Heart left ventricle (tissue), 13 donors: ENCODE measurements at regions not wholly inside any gene's neighbourhood (a gene's known extent, or its start where the extent isn't known, plus 50 kb on each side); places are given as distances from the start of the nearest gene placed in this dataset.

Experiments used
- CTCF ChIP-seq, 12 donors: fragments of 200-600 bp; sonication (generic) in 4 of 12; IDR thresholded peaks; one replicate each; pipeline versions ENCODE4 v1.5.0 to v1.8.0; 2018 to 2022; ENCODE audit warnings: antibody characterized with exemption in 12 of 12, mild to moderate bottlenecking in 5 of 12
- POLR2A ChIP-seq, 2 donors: fragments of 450-650 bp; IDR thresholded peaks; one replicate each; pipeline ENCODE4 v1.6.1; 2017; ENCODE audit warnings: antibody characterized with exemption in 2 of 2, mild to moderate bottlenecking in 2 of 2, moderate library complexity in 2 of 2
- donor health status: ischemic (EF 13 %, LVEDD 7.1; RV severe dilation, severe dysfunction).
- donor health status: DM: no; HTN: yes; CAD: no.
- donor health status: DM: no; HTN: no; CAD: no.
- donor health status: ischemic (EF 25% LVEDD 6.9; RV normal size, moderate dysfunction).
- donor health status: ischemic (EF 25% LVEDD 5.7; RV mildly dilated, moderate dysfunction).
- donor health status: ischemic (EF 35%, LVEDD 5.7; RV mildly dilated, moderate dysfunction).
- donor health status: nonischemic (EF 11% LVEDD 7.7; RV severe dilation, severe dysfunction).
- donor health status: DM: yes; HTN: yes; CAD: no.
- donor health status: PGD.
- donor health status: ischemic (EF 29% LVEDD 5.4; RV normal size, mild dysfunction).
- donor health status: nonischemic (EF 23%, LVEDD 6.1; RV moderate dilation, normal function).

GRCh38 chr10:132995909-132996602, 53.7 kb upstream of the CFAP46 start:
- TF ChIP-seq CTCF (IDR thresholded peaks at IDR 0.05) (no peak), POLR2A (IDR thresholded peaks at IDR 0.05) (no peak)
